Suprapubic skin (tissue), 3 donors: ENCODE measurements at regions not wholly inside any gene's neighbourhood (a gene's known extent, or its start where the extent isn't known, plus 50 kb on each side); places are given as distances from the start of the nearest gene placed in this dataset.

Experiments
- EP300 ChIP-seq: sonication (generic); formaldehyde crosslinking; IDR thresholded peaks from one replicate; pipeline ENCODE4 v1.6.1; 2017; ENCODE audit warnings: antibody characterized with exemption
- POLR2A ChIP-seq, 2 donors: fragments of 450-650 bp; IDR thresholded peaks; one replicate each; pipeline ENCODE4 v1.6.1; 2017; ENCODE audit warnings: antibody characterized with exemption in 2 of 2, mild to moderate bottlenecking in 2 of 2, moderate library complexity in 2 of 2
- TF ChIP-seq, protein P1 (sequence below), 2 donors: fragments of 200-600 bp in 1 of 2; fragments of 450-650 bp in 1 of 2; sonication (generic) in 1 of 2; IDR thresholded peaks; one replicate each; pipeline ENCODE4 v1.5.1; 2016 to 2019; ENCODE audit warnings: antibody characterized with exemption in 2 of 2, mild to moderate bottlenecking in 1 of 2, moderate library complexity in 1 of 2

DNA sequence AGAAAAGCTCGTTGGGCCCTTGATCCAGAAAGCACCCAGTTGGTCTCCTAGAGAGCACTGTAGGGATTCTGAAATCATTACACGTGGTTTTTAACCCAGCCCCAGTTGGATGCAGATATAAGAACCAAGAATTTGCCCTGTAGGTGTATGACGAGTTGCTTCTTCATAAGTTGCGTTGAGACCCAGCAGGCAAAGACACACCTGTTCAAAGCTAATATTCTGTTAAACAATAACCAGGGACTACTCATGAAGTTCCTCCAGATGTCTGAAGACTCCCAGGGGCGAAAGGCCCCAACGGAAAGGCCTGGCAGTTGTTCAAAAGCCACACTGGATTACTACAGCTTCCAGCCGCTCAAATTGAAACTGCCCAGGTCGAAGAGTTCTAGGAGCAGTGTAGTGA lies 88.6 kb upstream of the HNRNPU start:
- TF ChIP-seq, protein P1, sequence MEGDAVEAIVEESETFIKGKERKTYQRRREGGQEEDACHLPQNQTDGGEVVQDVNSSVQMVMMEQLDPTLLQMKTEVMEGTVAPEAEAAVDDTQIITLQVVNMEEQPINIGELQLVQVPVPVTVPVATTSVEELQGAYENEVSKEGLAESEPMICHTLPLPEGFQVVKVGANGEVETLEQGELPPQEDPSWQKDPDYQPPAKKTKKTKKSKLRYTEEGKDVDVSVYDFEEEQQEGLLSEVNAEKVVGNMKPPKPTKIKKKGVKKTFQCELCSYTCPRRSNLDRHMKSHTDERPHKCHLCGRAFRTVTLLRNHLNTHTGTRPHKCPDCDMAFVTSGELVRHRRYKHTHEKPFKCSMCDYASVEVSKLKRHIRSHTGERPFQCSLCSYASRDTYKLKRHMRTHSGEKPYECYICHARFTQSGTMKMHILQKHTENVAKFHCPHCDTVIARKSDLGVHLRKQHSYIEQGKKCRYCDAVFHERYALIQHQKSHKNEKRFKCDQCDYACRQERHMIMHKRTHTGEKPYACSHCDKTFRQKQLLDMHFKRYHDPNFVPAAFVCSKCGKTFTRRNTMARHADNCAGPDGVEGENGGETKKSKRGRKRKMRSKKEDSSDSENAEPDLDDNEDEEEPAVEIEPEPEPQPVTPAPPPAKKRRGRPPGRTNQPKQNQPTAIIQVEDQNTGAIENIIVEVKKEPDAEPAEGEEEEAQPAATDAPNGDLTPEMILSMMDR (IDR thresholded peaks at IDR 0.05): no peak
- TF ChIP-seq EP300 (no peak), POLR2A (IDR thresholded peaks at IDR 0.05) (no peak)
